ENCODE measurements at regions not wholly inside any gene's neighbourhood (a gene's known extent, or its start where the extent isn't known, plus 50 kb on each side); places are given as distances from the start of the nearest gene placed in this dataset.

DNA sequence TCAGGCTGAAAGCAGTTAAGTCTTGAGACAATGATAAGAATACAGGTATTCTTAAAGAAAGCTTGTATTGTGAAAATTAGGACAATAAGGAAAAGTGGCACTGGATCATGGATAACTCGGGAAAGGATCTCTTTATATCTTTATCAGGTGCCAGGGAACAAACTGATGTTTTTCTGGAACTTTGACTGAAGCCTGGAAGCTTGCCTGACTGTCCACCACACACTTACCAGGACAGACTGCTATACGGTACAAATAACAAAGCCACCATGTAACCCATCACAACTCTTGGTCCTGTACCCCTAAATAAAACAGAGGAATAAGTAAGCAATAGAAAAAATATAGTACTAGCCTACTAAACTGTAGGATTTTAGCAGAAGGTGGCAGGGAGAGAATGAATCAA, 623.0 kb downstream of the OTOL1 start:
- H3K4me3 Mint-ChIP-seq: no peak overlapping the region
- ATAC-seq (no peak), DNase-seq (no peak)
- no peaks in the 10 kb centered on the region for H3K36me3 Mint-ChIP-seq (ENCODE audit: insufficient read depth)
- peaks cover 3% of the 10 kb centered on the region for H3K9me3 Mint-ChIP-seq
- H3K4me1 Mint-ChIP-seq (ENCODE audit: low read depth): no peaks in the 10 kb centered on the region
- no peaks in the 10 kb centered on the region for H3K27me3 Mint-ChIP-seq (ENCODE audit: low read depth)

DNA sequence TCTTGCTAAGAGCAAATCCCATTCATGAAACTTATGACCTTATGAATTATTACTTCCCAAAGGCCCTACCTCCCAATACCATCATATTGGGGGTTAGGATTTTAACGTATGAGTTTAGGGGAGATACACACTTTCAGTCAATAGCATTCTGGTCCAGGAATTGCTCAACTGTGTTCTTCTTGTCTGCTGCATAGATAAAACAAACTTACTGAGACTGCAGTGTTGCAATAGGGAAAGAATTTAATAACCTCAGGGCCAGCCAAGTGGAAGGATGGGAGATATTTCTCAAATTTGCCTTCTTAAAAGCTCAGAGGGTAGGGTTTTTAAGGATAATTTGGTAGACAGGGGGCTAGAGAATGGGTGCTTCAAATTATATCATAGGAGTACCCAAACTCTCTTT, 625.8 kb downstream of the OTOL1 start:
- ATAC-seq (no peak), DNase-seq (no peak)
- Mint-ChIP-seq H3K4me1 (ENCODE audit: low read depth) (no peaks in the 10 kb centered on the region), H3K9me3 (peaks cover 3% of the 10 kb centered on the region), H3K4me3 (no peak overlapping the region), H3K36me3 (ENCODE audit: insufficient read depth) (no peaks in the 10 kb centered on the region), H3K27me3 (ENCODE audit: low read depth) (no peaks in the 10 kb centered on the region)

DNA sequence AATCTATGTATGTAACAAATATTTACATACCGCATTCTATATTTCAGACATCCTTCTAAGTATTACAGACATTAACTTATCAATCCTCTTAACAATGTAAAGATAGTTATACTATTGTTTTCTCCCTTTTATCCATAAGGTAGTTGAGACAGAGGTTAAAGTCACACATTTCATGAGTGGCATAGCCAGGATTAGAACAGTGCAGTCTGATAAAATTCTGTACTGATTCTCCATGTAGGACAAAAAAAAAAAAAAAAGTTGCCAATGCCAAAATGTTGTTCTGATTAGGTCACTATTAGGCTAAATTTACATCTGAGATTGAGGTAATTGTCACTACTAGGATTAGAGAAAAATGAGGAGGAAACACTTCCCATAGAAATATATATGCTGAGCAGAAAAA, 629.2 kb downstream of the OTOL1 start:
- ATAC-seq (no peak), DNase-seq (no peak)
- Mint-ChIP-seq H3K9me3 (peaks cover 7% of the 10 kb centered on the region), H3K4me3 (no peak overlapping the region), H3K4me1 (ENCODE audit: low read depth) (no peaks in the 10 kb centered on the region), H3K27me3 (ENCODE audit: low read depth) (no peaks in the 10 kb centered on the region), H3K36me3 (ENCODE audit: insufficient read depth) (no peaks in the 10 kb centered on the region)

DNA sequence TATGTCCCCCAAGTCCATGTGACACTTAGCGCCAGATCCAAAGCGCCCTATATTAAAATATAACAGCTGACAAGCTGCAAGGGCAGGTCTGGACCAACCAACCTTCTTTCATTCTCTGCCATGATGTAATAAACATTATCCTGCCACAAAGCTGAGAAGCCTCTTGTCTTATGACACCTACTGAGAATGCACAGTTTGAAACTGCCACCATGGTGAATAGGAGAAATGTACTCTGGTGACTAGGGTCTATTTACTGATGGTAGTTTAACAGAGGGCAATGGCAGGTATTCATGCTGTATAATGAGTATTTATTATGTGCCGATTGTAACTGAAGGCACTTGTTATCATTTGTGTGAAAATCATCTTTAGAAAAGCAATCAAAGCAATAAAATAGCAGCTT, 634.0 kb downstream of the OTOL1 start:
- ATAC-seq: no peak
- Mint-ChIP-seq H3K36me3 (ENCODE audit: insufficient read depth) (no peaks in the 10 kb centered on the region), H3K4me1 (ENCODE audit: low read depth) (no peaks in the 10 kb centered on the region), H3K27me3 (ENCODE audit: low read depth) (no peaks in the 10 kb centered on the region), H3K4me3 (no peak overlapping the region), H3K9me3 (peaks cover 4% of the 10 kb centered on the region)
- no peak for DNase-seq

DNA sequence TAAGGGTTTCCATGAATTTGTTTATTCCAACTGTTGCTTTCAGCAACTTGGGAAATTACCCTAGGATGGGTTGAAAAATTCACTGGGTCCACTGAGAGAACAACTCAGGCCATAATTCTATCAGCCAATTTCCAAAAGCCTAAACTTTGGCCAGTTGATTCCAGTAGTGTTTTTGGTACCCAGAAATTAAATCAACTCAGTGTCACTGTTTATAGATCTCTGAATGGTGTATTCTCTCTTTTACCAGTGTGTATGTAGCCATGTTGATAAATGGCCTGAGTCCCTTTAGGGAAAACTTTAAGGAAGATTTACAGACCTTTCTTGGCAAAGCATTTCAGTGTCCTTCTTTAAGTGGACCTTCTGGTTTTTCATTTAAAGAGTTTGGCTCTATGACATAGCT, 636.4 kb downstream of the OTOL1 start:
- H3K27me3 Mint-ChIP-seq (ENCODE audit: low read depth): no peaks in the 10 kb centered on the region
- ATAC-seq (no peak), DNase-seq (no peak)
- H3K36me3 Mint-ChIP-seq (ENCODE audit: insufficient read depth): no peaks in the 10 kb centered on the region
- H3K4me3 Mint-ChIP-seq: no peak overlapping the region
- no peaks in the 10 kb centered on the region for H3K4me1 Mint-ChIP-seq (ENCODE audit: low read depth)
- peaks cover 4% of the 10 kb centered on the region for H3K9me3 Mint-ChIP-seq

DNA sequence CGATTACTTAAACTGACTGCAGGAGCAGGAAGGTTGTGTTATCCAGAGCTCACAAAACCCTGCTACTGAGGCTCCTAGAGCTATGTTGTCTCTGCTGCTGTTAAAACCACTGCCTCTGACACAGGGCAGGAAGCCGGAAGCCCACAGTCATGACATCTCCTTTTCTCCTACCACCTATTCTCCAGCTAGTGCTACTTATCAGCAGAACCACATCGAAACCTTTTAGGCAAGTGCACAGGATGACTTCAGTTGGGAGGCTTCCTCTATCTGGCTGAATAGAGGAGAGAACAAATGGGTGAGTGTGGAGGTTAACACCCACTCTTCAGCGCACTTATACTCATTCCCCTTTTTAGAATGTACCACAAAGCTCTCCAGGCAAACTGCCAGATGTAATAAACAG, 638.0 kb downstream of the OTOL1 start:
- no peaks in the 10 kb centered on the region for H3K27me3 Mint-ChIP-seq (ENCODE audit: low read depth)
- peak in 1 of 2 donors; percentile 32 for ATAC-seq
- DNase-seq: no peak
- no peaks in the 10 kb centered on the region for H3K9me3 Mint-ChIP-seq
- no peaks in the 10 kb centered on the region for H3K4me1 Mint-ChIP-seq (ENCODE audit: low read depth)
- no peaks in the 10 kb centered on the region for H3K36me3 Mint-ChIP-seq (ENCODE audit: insufficient read depth)
- H3K4me3 Mint-ChIP-seq: no peak overlapping the region

DNA sequence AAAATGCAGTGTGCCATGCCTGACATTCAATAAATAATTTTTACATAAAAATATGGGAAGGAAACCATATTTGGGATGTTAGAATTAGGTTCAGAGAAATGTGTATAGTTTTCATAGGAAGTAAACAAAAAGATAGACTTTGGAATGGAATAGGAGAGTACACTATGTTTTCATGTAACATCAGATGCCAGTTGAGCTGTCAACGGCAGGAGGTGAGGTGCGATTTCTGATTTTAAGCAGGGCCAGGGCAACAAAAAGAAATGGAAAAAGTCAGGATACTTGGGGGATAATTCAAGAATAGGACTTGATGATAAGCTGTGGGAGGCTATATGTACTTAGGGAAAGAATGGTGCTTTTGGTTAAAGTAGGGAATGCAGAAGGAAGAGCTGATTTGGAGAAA, 639.5 kb downstream of the OTOL1 start:
- no peaks in the 10 kb centered on the region for H3K4me1 Mint-ChIP-seq (ENCODE audit: low read depth)
- ATAC-seq: no peak
- DNase-seq: no peak
- no peaks in the 10 kb centered on the region for H3K27me3 Mint-ChIP-seq (ENCODE audit: low read depth)
- H3K9me3 Mint-ChIP-seq: no peaks in the 10 kb centered on the region
- no peaks in the 10 kb centered on the region for H3K36me3 Mint-ChIP-seq (ENCODE audit: insufficient read depth)
- H3K4me3 Mint-ChIP-seq: no peak overlapping the region

DNA sequence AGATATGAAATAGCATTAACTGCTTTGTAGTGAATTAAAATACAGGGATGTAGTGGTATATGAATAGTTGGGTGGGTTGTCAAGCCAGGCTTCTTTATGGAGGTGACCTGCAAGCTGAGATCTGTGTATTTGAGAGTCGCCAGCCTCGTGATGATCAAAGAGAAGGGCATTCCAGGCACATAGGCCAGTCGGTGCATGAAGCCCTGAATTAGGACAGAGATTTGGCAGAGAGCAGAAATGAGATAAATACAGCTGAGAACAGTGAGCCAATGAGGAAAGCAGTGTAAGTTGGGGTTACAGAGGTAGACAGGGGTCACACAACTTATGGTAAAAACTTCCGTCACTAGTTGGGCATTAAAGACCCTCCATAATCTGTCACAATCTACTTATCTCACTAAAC, 641.9 kb downstream of the OTOL1 start:
- Mint-ChIP-seq H3K36me3 (ENCODE audit: insufficient read depth) (no peaks in the 10 kb centered on the region), H3K4me1 (ENCODE audit: low read depth) (no peaks in the 10 kb centered on the region), H3K9me3 (no peaks in the 10 kb centered on the region), H3K4me3 (no peak overlapping the region), H3K27me3 (ENCODE audit: low read depth) (no peaks in the 10 kb centered on the region)
- DNase-seq (no peak), ATAC-seq (no peak)

DNA sequence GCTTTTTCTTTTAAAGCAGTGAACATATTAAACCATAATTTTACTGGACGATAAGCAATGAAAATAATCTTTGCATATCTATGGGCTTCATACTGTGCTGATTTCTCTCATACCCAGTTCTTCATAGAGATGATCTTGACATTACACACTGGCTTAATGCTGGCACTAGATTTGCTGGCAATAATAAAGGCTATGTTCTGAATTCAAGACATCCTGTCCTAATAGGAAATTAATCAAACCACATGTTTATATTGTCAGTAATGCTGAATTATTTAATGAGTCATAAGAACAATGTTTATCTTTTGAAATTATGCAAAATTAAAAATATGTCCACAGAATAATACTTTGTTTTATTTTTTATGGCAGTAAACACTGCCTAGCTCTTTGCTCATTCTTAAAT, 643.2 kb downstream of the OTOL1 start:
- H3K4me1 Mint-ChIP-seq (ENCODE audit: low read depth): no peaks in the 10 kb centered on the region
- ATAC-seq (no peak), DNase-seq (no peak)
- no peaks in the 10 kb centered on the region for H3K27me3 Mint-ChIP-seq (ENCODE audit: low read depth)
- no peak overlapping the region for H3K4me3 Mint-ChIP-seq
- no peaks in the 10 kb centered on the region for H3K36me3 Mint-ChIP-seq (ENCODE audit: insufficient read depth)
- H3K9me3 Mint-ChIP-seq: no peaks in the 10 kb centered on the region

DNA sequence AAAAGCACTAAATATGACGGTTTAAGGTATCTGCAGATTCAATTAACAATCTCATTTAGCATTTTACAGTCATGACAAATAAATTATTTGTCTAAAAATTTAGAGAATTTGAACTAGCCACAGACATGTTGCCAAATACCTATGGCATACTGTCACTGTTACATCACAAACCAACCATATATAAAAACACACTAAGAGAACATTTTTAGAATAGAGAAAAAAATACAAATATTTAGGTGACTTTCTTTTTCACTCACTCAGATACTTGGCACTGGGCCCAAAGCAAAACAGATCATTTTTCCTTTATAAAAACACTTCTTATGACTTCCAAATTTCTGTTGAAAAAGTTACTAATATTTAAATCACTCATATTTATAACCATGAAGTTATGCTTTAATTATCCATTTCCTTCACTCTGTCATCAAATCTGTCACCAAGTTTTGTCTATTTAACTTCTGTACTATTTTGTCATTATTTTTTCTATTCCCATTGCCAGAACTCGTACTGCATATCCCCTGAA, 644.7 kb downstream of the OTOL1 start:
- Mint-ChIP-seq H3K9me3 (no peaks in the 10 kb centered on the region), H3K4me3 (no peak overlapping the region), H3K27me3 (ENCODE audit: low read depth) (no peaks in the 10 kb centered on the region), H3K4me1 (ENCODE audit: low read depth) (no peaks in the 10 kb centered on the region), H3K36me3 (ENCODE audit: insufficient read depth) (no peaks in the 10 kb centered on the region)
- no peak for DNase-seq
- ATAC-seq: no peak

DNA sequence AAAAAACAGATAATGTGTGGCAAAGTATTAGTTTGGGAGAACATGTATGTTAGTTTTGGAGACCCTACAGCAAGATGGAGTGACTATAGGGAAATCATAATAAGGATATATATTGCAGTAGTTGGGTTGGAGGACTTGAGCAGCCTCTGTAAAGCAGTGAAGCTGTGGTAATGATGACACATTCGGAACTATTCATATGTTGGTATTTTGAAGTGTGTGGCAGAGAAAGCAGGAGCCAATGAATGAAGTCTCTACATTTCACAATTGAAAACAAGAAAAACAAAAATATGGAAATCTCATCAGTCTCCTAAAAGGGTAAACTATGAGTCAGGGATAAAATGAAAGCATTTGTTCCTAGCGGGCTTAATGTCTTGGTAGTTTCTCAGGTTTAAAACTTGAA, 645.9 kb downstream of the OTOL1 start:
- DNase-seq (no peak), ATAC-seq (no peak)
- no peaks in the 10 kb centered on the region for H3K9me3 Mint-ChIP-seq
- H3K36me3 Mint-ChIP-seq (ENCODE audit: insufficient read depth): no peaks in the 10 kb centered on the region
- H3K4me3 Mint-ChIP-seq: no peak overlapping the region
- H3K27me3 Mint-ChIP-seq (ENCODE audit: low read depth): no peaks in the 10 kb centered on the region
- no peaks in the 10 kb centered on the region for H3K4me1 Mint-ChIP-seq (ENCODE audit: low read depth)

DNA sequence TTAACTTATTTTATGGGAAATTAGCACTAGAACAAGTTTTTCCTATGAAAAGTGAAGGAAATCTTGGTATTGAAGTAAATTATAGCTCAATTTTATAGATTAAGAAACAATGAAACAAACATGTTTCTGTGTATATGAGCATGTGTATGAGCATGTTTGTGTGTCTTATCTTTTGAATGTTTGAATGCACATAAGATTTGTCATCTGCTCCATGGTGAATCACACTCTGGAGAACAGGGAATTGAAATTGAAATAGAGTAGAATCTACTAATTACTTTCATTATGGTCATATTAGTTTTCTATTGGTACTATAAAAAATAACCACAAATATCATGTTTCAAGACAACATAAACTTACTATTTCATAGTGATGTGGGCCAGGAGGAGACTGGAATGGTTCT, 646.6 kb downstream of the OTOL1 start:
- no peaks in the 10 kb centered on the region for H3K4me1 Mint-ChIP-seq (ENCODE audit: low read depth)
- DNase-seq (no peak), ATAC-seq (no peak)
- H3K36me3 Mint-ChIP-seq (ENCODE audit: insufficient read depth): no peaks in the 10 kb centered on the region
- no peak overlapping the region for H3K4me3 Mint-ChIP-seq
- H3K9me3 Mint-ChIP-seq: no peaks in the 10 kb centered on the region
- H3K27me3 Mint-ChIP-seq (ENCODE audit: low read depth): no peaks in the 10 kb centered on the region

DNA sequence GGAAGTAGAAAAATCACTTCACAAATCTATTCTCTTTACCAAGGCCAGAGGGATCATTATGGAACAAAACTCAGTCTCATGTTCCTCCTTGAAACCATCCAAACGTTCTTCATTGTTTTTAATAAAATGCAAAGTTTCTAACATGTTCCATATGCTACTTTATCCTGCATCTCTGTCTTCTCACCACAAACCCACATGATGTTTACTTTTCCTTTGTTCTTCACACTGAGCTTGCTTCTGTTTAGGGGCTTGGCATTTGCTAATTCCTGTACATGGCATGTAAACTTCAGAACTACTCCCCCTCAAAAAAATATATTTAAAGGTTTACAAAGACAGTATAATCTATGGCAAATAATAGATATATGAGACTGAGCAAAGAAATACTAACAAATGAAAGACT, 651.4 kb downstream of the OTOL1 start:
- Mint-ChIP-seq H3K9me3 (no peaks in the 10 kb centered on the region), H3K36me3 (ENCODE audit: insufficient read depth) (no peaks in the 10 kb centered on the region), H3K27me3 (ENCODE audit: low read depth) (no peaks in the 10 kb centered on the region), H3K4me1 (ENCODE audit: low read depth) (no peaks in the 10 kb centered on the region), H3K4me3 (no peak overlapping the region)
- DNase-seq (no peak), ATAC-seq (no peak)

DNA sequence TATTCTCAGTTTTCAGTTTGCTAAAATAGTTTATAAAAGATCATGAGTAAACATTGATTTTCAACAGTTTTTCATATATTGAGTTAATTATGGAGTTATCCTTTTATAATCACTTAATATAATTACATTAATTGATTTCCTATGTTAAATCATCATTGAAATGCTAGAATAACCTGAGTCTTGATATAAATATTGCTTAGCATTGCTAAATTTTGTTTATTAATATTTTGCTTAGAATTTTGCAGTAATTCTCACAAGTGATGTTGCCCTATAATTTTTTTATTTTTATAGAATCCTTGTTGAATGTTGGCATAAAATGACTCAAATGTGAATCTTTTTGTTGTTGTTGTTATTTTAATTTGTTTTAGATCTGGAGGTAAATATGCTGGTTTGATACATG, 654.2 kb downstream of the OTOL1 start:
- no peak overlapping the region for H3K4me3 Mint-ChIP-seq
- DNase-seq (no peak), ATAC-seq (no peak)
- no peaks in the 10 kb centered on the region for H3K27me3 Mint-ChIP-seq (ENCODE audit: low read depth)
- H3K36me3 Mint-ChIP-seq (ENCODE audit: insufficient read depth): no peaks in the 10 kb centered on the region
- H3K4me1 Mint-ChIP-seq (ENCODE audit: low read depth): no peaks in the 10 kb centered on the region
- no peaks in the 10 kb centered on the region for H3K9me3 Mint-ChIP-seq

DNA sequence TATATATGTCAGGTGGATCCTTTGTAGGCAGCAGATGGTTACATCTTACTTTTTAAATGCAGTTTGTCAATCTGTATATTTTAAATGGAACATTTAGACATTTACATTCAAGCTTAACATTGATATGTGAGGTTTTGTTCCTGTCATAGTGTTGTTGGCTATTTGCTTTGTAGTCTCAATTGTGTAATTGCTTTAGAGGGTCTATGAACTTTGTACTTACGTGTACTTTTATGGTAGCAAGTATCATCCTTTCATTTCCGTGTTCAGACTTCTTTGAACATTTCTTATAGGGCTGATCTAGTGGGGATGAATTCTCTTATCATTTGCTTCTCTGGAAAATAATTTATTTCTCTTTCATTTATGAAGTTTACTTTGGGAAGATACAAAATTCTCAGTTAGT, 656.0 kb downstream of the OTOL1 start:
- Mint-ChIP-seq H3K27me3 (ENCODE audit: low read depth) (no peaks in the 10 kb centered on the region), H3K4me1 (ENCODE audit: low read depth) (no peaks in the 10 kb centered on the region), H3K4me3 (no peak overlapping the region), H3K36me3 (ENCODE audit: insufficient read depth) (no peaks in the 10 kb centered on the region), H3K9me3 (no peaks in the 10 kb centered on the region)
- DNase-seq: no peak
- ATAC-seq: no peak

DNA sequence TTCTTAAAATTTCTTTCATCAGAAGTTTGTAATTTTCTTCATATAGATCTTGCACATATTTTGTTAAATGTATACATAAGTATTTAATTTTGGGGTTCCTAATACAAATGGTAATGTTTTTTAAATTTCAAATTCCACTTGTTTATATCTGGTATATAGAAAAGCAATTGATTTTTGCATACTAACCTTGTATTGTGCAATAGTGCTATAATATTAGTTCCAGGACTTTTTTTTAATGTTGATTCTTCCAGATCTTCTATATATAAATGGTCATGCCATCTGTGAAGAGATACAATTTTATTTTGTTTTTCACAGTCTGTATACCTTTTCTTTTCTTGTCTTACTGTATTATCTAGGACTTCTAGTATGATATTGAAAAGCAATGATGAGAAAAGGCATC, 665.0 kb downstream of the OTOL1 start:
- Mint-ChIP-seq H3K4me1 (ENCODE audit: low read depth) (no peaks in the 10 kb centered on the region), H3K4me3 (no peak overlapping the region), H3K36me3 (ENCODE audit: insufficient read depth) (no peaks in the 10 kb centered on the region), H3K9me3 (peaks cover 8% of the 10 kb centered on the region), H3K27me3 (ENCODE audit: low read depth) (peaks cover 2% of the 10 kb centered on the region)
- DNase-seq (no peak), ATAC-seq (no peak)

Measured in activated T-cell treated with anti-CD3 and anti-CD28 coated beads, Interleukin-2, amount 50 U/mL, for 4 hours (primary cell).